GM23338 (cell line): ENCODE measurements at regions not wholly inside any gene's neighbourhood (a gene's known extent, or its start where the extent isn't known, plus 50 kb on each side); places are given as distances from the start of the nearest gene placed in this dataset.

ENCODE experiments used
- CREB1 ChIP-seq: fragments of 250-450 bp; sonication (Bioruptor Pico); IDR thresholded peaks from 2 replicates; pipeline ENCODE4 v1.5.0; 2020; ENCODE audit warnings: low read depth, mild to moderate bottlenecking, moderate library complexity
- CTCF ChIP-seq, 2 experiments: fragments of 200-600 bp in 1 of 2; sonication (generic) in 1 of 2; conservative IDR thresholded peaks; 2 replicates each; pipeline versions ENCODE4 v1.5.1 to v1.6.1; 2016 to 2017; ENCODE audit warnings: antibody characterized with exemption in 2 of 2, low read depth in 2 of 2, mild to moderate bottlenecking in 2 of 2, moderate library complexity in 1 of 2
- JUNB ChIP-seq: IDR thresholded peaks from one replicate; pipeline ENCODE4 v1.6.1; 2016; ENCODE audit warnings: antibody characterized with exemption; ENCODE audit not compliant: unreplicated experiment
- NANOG ChIP-seq: IDR thresholded peaks from 2 replicates; pipeline ENCODE4 v1.6.1; 2016; ENCODE audit warnings: antibody characterized with exemption, borderline replicate concordance
- REST ChIP-seq: IDR thresholded peaks from one replicate; pipeline ENCODE4 v1.6.1; 2018; ENCODE audit warnings: antibody characterized with exemption; ENCODE audit not compliant: unreplicated experiment
- STAT1 ChIP-seq: IDR thresholded peaks from one replicate; pipeline ENCODE4 v1.6.1; 2016; ENCODE audit warnings: antibody characterized with exemption; ENCODE audit not compliant: unreplicated experiment
- ZNF331 ChIP-seq: fragments of 250-450 bp; sonication (Bioruptor Pico); IDR thresholded peaks from 2 replicates; pipeline ENCODE4 v1.5.0; 2020; ENCODE audit warnings: low read depth, mild to moderate bottlenecking, moderate library complexity
- ZNF462 ChIP-seq: fragments of 250-450 bp; sonication (Bioruptor Pico); IDR thresholded peaks from 2 replicates; pipeline ENCODE4 v1.5.0; 2020; ENCODE audit warnings: mild to moderate bottlenecking, moderate library complexity

- TF ChIP-seq ZNF462 (CRISPR knock-in tag) (no peak), CREB1 (CRISPR knock-in tag) (no peak), ZNF331 (CRISPR knock-in tag) (no peak), REST (no peak), CTCF (conservative IDR thresholded peaks at IDR 0.05; ENCODE audit: low read depth in 2 of 2) (no peak), NANOG (no peak), JUNB (no peak), STAT1 (no peak)
Measured at GRCh38 chr2:19519045-19519444, 160.6 kb upstream of the OSR1 start (continued).
